Endodermal cell (in vitro differentiated cells): ENCODE measurements at regions not wholly inside any gene's neighbourhood (a gene's known extent, or its start where the extent isn't known, plus 50 kb on each side); places are given as distances from the start of the nearest gene placed in this dataset.

Experiments
- DNase-seq: peaks from one replicate; pipeline ENCODE4 v3.0.0-alpha.2; 2017
- H3K27ac ChIP-seq: 2 replicates; pipeline ENCODE4 v1.5.1; 2013; ENCODE audit warnings: mild to moderate bottlenecking, low read depth, low read length, moderate library complexity
- H3K27me3 ChIP-seq: 2 replicates; pipeline ENCODE4 v1.6.1; 2013; ENCODE audit warnings: mild to moderate bottlenecking, low read length, moderate library complexity; ENCODE audit not compliant: insufficient read depth, control insufficient read depth, poor library complexity, severe bottlenecking
- H3K36me3 ChIP-seq: 2 replicates; pipeline ENCODE4 v1.7.0; 2013; ENCODE audit warnings: mild to moderate bottlenecking, low read length, moderate library complexity; ENCODE audit not compliant: control insufficient read depth, insufficient read depth
- H3K4me1 ChIP-seq: one replicate; pipeline ENCODE4 v1.7.0; 2013; ENCODE audit warnings: low read length; ENCODE audit not compliant: control insufficient read depth, insufficient read depth
- H3K4me3 ChIP-seq: 2 replicates; pipeline ENCODE4 v1.5.1; 2013; ENCODE audit warnings: mild to moderate bottlenecking, low read length, moderate library complexity
- H3K9ac ChIP-seq: 2 replicates; pipeline ENCODE4 v1.6.1; 2013; ENCODE audit warnings: mild to moderate bottlenecking, low read length, moderate library complexity; ENCODE audit not compliant: poor library complexity, severe bottlenecking; ENCODE audit errors: extremely low read depth
- H3K9me3 ChIP-seq: 2 replicates; pipeline ENCODE4 v1.6.1; 2013; ENCODE audit warnings: mild to moderate bottlenecking, low read length, moderate library complexity; ENCODE audit not compliant: control insufficient read depth
- H3K27ac Mint-ChIP-seq: 2 replicates; pipeline ENCODE4 v1.8.0; 2020; ENCODE audit warnings: mixed read lengths
- H3K27me3 Mint-ChIP-seq: 2 replicates; pipeline ENCODE4 v1.8.0; 2021; ENCODE audit warnings: mild to moderate bottlenecking, mixed read lengths; ENCODE audit not compliant: insufficient read depth
- H3K36me3 Mint-ChIP-seq: 2 replicates; pipeline ENCODE4 v1.8.0; 2020; ENCODE audit warnings: low read depth, mixed read lengths
- H3K4me1 Mint-ChIP-seq: 2 replicates; pipeline ENCODE4 v1.8.0; 2020; ENCODE audit warnings: mixed read lengths
- H3K4me3 Mint-ChIP-seq: 2 replicates; pipeline ENCODE4 v1.8.0; 2020; ENCODE audit warnings: mild to moderate bottlenecking, moderate library complexity, mixed read lengths
- H3K9me3 Mint-ChIP-seq: 2 replicates; pipeline ENCODE4 v1.8.0; 2020; ENCODE audit warnings: mild to moderate bottlenecking, mixed read lengths
- CTCF ChIP-seq: fragments of 200-600 bp; sonication (generic); conservative IDR thresholded peaks from 2 replicates; pipeline ENCODE4 v1.5.0; 2021; ENCODE audit warnings: antibody characterized with exemption, mild to moderate bottlenecking
- WGBS, 2 experiments: methylation state at CpG; one replicate each; pipeline versions ENCODE4 v1.1.5 to v1.1.7; 2013; ENCODE audit warnings: missing lambda C conversion rate in 2 of 2, mixed read lengths in 1 of 2; ENCODE audit not compliant: insufficient coverage in 1 of 2, insufficient read length in 1 of 2; 5-methylcytosine and 5-hydroxymethylcytosine counted together

DNA sequence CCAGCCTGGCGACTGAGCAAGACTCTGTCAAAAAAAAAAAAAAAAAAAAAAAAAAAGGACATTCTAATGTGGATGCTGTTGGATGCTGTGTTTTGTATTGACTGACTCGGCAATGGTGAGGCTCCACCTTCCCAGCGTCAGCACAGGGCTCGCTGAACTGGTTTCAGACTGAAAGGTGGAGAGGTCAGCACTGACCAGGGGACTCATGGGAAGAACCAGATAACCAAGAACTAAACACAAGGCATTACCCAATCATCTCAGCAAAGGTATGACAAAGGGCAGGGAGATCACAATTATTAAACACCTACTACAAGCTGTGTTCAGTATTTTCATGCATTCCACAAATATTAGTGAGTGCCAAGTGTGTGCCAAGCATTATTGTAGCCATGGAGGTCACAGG, 103.2 kb downstream of the LRATD1 start:
- H3K36me3 Mint-ChIP-seq = no peaks in the 10 kb centered on the region
- no peaks in the 10 kb centered on the region for H3K4me1 Mint-ChIP-seq
- no peaks in the 10 kb centered on the region for H3K27me3 ChIP-seq
- no peak for TF ChIP-seq CTCF
- no peaks in the 10 kb centered on the region for H3K27me3 Mint-ChIP-seq
- DNase-seq = no peak
- no peaks in the 10 kb centered on the region for H3K9me3 Mint-ChIP-seq
- no peak overlapping the region for H3K4me3 ChIP-seq
- no peaks in the 10 kb centered on the region for H3K9me3 ChIP-seq
- no peak overlapping the region for H3K27ac Mint-ChIP-seq
- no peak overlapping the region for H3K4me3 Mint-ChIP-seq
- H3K36me3 ChIP-seq = no peaks in the 10 kb centered on the region
- no peak overlapping the region for H3K27ac ChIP-seq
- H3K9ac ChIP-seq = no peak overlapping the region
- no peaks in the 10 kb centered on the region for H3K4me1 ChIP-seq
- 82 to 85% methylated on average over 3 to 4 of the region's 4 CpGs for WGBS, 2 experiments

- TF ChIP-seq CTCF = no peak
- Histone ChIP-seq H3K9ac (no peak overlapping the region), H3K27ac (no peak overlapping the region), H3K9me3 (no peaks in the 10 kb centered on the region), H3K27me3 (no peaks in the 10 kb centered on the region), H3K36me3 (no peaks in the 10 kb centered on the region), H3K4me1 (no peaks in the 10 kb centered on the region), H3K4me3 (no peak overlapping the region)
- Mint-ChIP-seq H3K4me3 (no peak overlapping the region), H3K27ac (no peak overlapping the region), H3K36me3 (no peaks in the 10 kb centered on the region), H3K27me3 (no peaks in the 10 kb centered on the region), H3K4me1 (no peaks in the 10 kb centered on the region), H3K9me3 (no peaks in the 10 kb centered on the region)
- DNase-seq = no peak
- 75% methylated on average over 1 of the region's 1 CpG; no CpG with 5 or more reads in 1 of the 2 experiments for WGBS, 2 experiments
Observed at GRCh38 chr2:14737201-14737600, 104.7 kb downstream of the LRATD1 start.

- no peaks in the 10 kb centered on the region for H3K27me3 Mint-ChIP-seq
- H3K27ac ChIP-seq = no peak overlapping the region
- no peak overlapping the region for H3K4me3 ChIP-seq
- DNase-seq = no peak
- TF ChIP-seq CTCF = no peak
- H3K4me1 Mint-ChIP-seq = no peaks in the 10 kb centered on the region
- H3K36me3 Mint-ChIP-seq = no peaks in the 10 kb centered on the region
- no peaks in the 10 kb centered on the region for H3K27me3 ChIP-seq
- no peak overlapping the region for H3K4me3 Mint-ChIP-seq
- H3K9me3 Mint-ChIP-seq = no peaks in the 10 kb centered on the region
- no peaks in the 10 kb centered on the region for H3K36me3 ChIP-seq
- no peak overlapping the region for H3K9ac ChIP-seq
- H3K27ac Mint-ChIP-seq = no peak overlapping the region
- no peaks in the 10 kb centered on the region for H3K4me1 ChIP-seq
- H3K9me3 ChIP-seq = peaks cover 10% of the 10 kb centered on the region
- 83 to 100% methylated on average over 1 of the region's 1 CpG for WGBS, 2 experiments
Observed at GRCh38 chr2:14743861-14744260, 111.3 kb downstream of the LRATD1 start.
